Neural crest cell (in vitro differentiated cells): ENCODE measurements at regions not wholly inside any gene's neighbourhood (a gene's known extent, or its start where the extent isn't known, plus 50 kb on each side); places are given as distances from the start of the nearest gene placed in this dataset.
A peak's percentile ranks its signal among the peaks of the same experiment; 100 is the strongest.

Experiments
- DNase-seq: peaks from one replicate; pipeline ENCODE4 v3.0.0; 2021; ENCODE audit warnings: low read depth, mixed read lengths, low spot score
- H3K27ac Mint-ChIP-seq: one replicate; pipeline ENCODE4 v1.8.0; 2021; ENCODE audit warnings: mild to moderate bottlenecking, mixed read lengths; ENCODE audit not compliant: unreplicated experiment
- H3K27me3 Mint-ChIP-seq: 2 replicates; pipeline ENCODE4 v1.8.0; 2021; ENCODE audit warnings: low read depth, mild to moderate bottlenecking, mixed read lengths
- H3K36me3 Mint-ChIP-seq: 2 replicates; pipeline ENCODE4 v1.8.0; 2021; ENCODE audit warnings: low read depth, mild to moderate bottlenecking, mixed read lengths
- H3K4me1 Mint-ChIP-seq: 2 replicates; pipeline ENCODE4 v1.8.0; 2021; ENCODE audit warnings: mixed read lengths
- H3K4me3 Mint-ChIP-seq: one replicate; pipeline ENCODE4 v1.8.0; 2021; ENCODE audit warnings: mild to moderate bottlenecking, mixed read lengths
- H3K9me3 Mint-ChIP-seq: 2 replicates; pipeline ENCODE4 v1.8.0; 2021; ENCODE audit warnings: mixed read lengths
- TF ChIP-seq, protein P1 (sequence below): fragments of 200-600 bp; sonication (generic); conservative IDR thresholded peaks from 2 replicates; pipeline ENCODE4 v1.5.0; 2021; ENCODE audit warnings: antibody characterized with exemption, mild to moderate bottlenecking

DNA sequence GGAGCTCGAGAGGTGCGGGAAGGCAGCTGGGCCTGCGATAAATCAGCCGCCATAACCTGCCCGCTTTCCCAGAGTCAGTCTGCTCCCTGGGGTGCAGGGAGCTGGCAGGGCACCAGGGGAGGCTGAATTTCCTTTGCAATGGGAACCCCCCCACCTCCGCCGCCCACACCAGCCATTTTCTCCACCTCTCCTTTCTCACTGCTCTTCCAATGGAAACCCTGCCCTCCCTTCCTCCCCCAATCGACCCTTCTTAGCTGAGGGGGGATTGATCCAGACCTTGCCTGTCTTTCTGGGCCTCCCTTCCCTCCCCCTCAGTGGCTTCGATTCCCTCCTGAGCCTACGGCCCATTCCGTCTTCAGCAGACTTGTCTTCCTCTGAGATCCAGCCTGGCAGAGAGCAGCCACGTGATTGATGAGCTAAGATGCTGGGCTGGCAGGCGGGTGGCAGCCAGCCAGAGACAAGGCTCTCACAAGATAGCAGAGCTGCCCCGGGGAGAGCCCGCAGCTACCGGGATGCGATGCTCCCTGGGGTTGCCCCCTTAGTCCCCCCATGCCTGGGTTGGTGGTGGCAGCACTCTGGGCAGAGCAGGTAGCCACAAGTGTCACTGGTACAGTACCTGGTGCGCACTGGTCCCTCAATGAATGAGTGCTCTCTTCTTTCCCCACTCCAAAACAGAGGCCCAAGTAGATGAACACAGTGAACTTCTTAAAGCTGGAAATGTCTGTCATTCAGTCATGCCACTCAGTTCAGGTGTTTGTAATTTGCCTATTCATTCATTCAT lies 53.7 kb upstream of the FABP6 start:
- H3K27me3 Mint-ChIP-seq = no peaks in the 10 kb centered on the region
- no peak for DNase-seq
- TF ChIP-seq, protein P1, sequence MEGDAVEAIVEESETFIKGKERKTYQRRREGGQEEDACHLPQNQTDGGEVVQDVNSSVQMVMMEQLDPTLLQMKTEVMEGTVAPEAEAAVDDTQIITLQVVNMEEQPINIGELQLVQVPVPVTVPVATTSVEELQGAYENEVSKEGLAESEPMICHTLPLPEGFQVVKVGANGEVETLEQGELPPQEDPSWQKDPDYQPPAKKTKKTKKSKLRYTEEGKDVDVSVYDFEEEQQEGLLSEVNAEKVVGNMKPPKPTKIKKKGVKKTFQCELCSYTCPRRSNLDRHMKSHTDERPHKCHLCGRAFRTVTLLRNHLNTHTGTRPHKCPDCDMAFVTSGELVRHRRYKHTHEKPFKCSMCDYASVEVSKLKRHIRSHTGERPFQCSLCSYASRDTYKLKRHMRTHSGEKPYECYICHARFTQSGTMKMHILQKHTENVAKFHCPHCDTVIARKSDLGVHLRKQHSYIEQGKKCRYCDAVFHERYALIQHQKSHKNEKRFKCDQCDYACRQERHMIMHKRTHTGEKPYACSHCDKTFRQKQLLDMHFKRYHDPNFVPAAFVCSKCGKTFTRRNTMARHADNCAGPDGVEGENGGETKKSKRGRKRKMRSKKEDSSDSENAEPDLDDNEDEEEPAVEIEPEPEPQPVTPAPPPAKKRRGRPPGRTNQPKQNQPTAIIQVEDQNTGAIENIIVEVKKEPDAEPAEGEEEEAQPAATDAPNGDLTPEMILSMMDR = no peak
- no peaks in the 10 kb centered on the region for H3K36me3 Mint-ChIP-seq
- H3K4me3 Mint-ChIP-seq = no peak overlapping the region
- H3K4me1 Mint-ChIP-seq = peaks cover 9% of the 10 kb centered on the region
- H3K9me3 Mint-ChIP-seq = no peaks in the 10 kb centered on the region
- H3K27ac Mint-ChIP-seq = no peak overlapping the region

DNA sequence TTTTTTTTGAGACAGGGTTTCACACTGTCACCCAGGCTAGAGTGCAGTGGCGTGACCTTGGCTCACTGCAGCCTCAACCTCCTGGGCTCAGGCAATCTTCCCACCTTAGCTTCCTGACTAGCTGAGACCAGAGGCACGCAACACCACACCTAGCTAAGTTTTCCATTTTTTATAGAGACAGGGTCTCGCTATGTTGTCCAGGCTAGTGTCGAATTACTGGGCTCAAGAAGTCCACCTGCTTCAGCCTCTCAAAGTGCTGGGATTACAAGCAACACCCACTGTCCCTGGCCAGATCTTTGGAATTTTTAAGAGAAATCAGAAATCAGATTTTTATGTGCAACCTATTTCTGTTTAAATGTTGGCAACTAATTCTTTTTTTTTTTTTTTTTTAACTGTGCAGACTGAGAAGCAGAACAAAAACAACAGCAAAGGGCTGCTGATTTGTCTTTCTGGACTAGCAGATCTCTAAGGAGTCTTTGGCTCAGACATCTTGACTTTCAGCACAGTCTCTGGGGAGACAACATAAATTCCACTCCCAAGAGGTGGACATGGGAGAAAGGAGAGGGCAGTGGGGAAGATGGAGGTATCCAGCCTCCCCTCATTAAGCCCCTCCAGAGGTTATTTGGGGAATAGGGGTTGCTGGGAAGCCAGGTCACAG lies 54.4 kb upstream of the FABP6 start:
- H3K27ac Mint-ChIP-seq = no peak overlapping the region
- peaks cover 9% of the 10 kb centered on the region for H3K4me1 Mint-ChIP-seq
- no peaks in the 10 kb centered on the region for H3K36me3 Mint-ChIP-seq
- H3K27me3 Mint-ChIP-seq = no peaks in the 10 kb centered on the region
- H3K4me3 Mint-ChIP-seq = no peak overlapping the region
- H3K9me3 Mint-ChIP-seq = no peaks in the 10 kb centered on the region
- TF ChIP-seq, protein P1 = no peak
- DNase-seq = no peak

DNA sequence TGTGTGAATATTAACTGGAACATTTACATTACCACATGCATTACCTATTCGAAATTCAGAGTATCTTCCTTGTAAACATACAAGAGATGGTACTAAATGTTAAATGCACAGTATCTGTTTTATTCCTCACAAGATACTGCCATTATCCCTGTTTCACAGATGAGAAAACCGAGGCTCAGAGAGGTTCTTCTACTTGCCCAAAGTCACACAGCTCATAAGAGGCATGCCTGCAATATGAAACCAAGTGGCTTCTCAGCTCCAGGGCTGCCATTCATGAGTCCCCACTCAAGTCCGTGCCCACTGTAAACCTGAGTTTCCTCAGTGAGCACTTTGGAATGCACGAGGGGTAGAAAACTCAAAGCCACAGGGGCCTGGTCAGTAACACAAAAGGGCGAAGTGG lies 55.0 kb upstream of the FABP6 start:
- no peaks in the 10 kb centered on the region for H3K9me3 Mint-ChIP-seq
- peak overlapping the region; percentile 22 for H3K27ac Mint-ChIP-seq
- H3K4me3 Mint-ChIP-seq = no peak overlapping the region
- no peaks in the 10 kb centered on the region for H3K27me3 Mint-ChIP-seq
- no peak for DNase-seq
- TF ChIP-seq, protein P1 = no peak
- H3K4me1 Mint-ChIP-seq = peaks cover 9% of the 10 kb centered on the region
- H3K36me3 Mint-ChIP-seq = no peaks in the 10 kb centered on the region

DNA sequence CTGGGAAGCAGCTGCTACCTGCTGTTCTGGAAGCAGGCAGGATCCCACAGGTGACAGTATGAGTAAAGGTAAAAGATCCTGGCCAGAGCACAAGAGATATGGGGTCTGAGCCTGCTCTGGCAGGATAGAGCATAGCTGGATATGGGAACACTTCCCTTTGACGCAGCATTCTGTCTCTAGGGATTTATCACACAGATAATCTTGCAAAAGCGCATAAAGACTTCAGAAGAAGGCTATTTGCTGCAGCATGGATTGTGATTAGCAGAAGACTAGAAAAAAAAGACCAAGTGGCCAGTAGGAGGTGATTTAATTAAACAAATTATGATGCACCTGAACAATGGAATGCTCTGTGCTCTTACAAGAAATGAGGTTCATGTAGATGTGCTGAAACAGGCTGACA lies 52.4 kb upstream of the PWWP2A start:
- no peaks in the 10 kb centered on the region for H3K36me3 Mint-ChIP-seq
- H3K4me1 Mint-ChIP-seq = peaks cover 14% of the 10 kb centered on the region
- TF ChIP-seq, protein P1 = no peak
- no peaks in the 10 kb centered on the region for H3K9me3 Mint-ChIP-seq
- H3K4me3 Mint-ChIP-seq = no peak overlapping the region
- no peak for DNase-seq
- no peak overlapping the region for H3K27ac Mint-ChIP-seq
- H3K27me3 Mint-ChIP-seq = no peaks in the 10 kb centered on the region

DNA sequence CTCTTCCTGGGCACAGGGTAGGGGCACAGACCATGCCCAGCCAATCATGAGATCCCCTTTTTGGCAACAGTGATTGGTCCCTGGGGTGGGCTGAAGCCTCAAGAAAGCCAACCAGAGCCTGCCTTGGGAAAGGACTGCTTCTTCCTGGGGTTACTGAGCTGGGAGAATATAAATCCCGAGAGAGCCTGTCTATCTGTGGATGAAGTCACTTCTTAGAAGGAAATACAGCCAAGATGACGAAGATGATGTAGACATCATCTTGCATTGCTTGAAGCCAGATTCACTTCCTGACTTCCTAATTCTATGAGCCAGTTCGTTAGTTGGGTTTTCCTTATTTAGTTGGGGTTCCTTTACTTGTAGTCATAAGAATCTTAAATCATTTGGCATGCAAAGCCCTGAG lies 50.1 kb upstream of the PWWP2A start:
- Mint-ChIP-seq H3K4me3 (no peak overlapping the region), H3K27me3 (no peaks in the 10 kb centered on the region), H3K9me3 (no peaks in the 10 kb centered on the region), H3K27ac (no peak overlapping the region), H3K36me3 (no peaks in the 10 kb centered on the region), H3K4me1 (peaks cover 25% of the 10 kb centered on the region)
- TF ChIP-seq, protein P1 = no peak
- no peak for DNase-seq
